GM23338 (cell line): ENCODE measurements at regions not wholly inside any gene's neighbourhood (a gene's known extent, or its start where the extent isn't known, plus 50 kb on each side); places are given as distances from the start of the nearest gene placed in this dataset.

Experiments used
- ATAC-seq: fragments of 200-7000 bp; cut with Tn5 transposase; 3 replicates; pipeline ENCODE4 v1.9.1; 2020
- DNase-seq: peaks from one replicate; pipeline ENCODE4 v3.0.0-alpha.2; 2015; ENCODE audit warnings: low spot score
- H2AFZ ChIP-seq: fragments of 200-600 bp; sonication (generic); 2 replicates; pipeline ENCODE4 v1.8.0; 2016; ENCODE audit warnings: antibody characterized with exemption, mild to moderate bottlenecking, moderate library complexity
- H3F3A ChIP-seq: fragments of 200-600 bp; sonication (generic); replicated peaks from 2 replicates; pipeline ENCODE4 v1.8.0; 2017; ENCODE audit warnings: antibody characterized with exemption, mixed run types, low read depth
- H3K27ac ChIP-seq: fragments of 200-600 bp; sonication (generic); 2 replicates; pipeline ENCODE4 v1.6.1; 2016; ENCODE audit warnings: low read depth
- H3K27me3 ChIP-seq: fragments of 200-600 bp; sonication (generic); 2 replicates; pipeline ENCODE4 v1.8.0; 2016; ENCODE audit warnings: mild to moderate bottlenecking, mixed run types, moderate library complexity; ENCODE audit not compliant: insufficient read depth
- H3K36me3 ChIP-seq: fragments of 200-600 bp; sonication (generic); 2 replicates; pipeline ENCODE4 v1.8.0; 2016; ENCODE audit warnings: mild to moderate bottlenecking; ENCODE audit not compliant: insufficient read depth
- H3K4me1 ChIP-seq: fragments of 200-600 bp; sonication (generic); 2 replicates; pipeline ENCODE4 v1.8.0; 2016; ENCODE audit warnings: mild to moderate bottlenecking, moderate library complexity; ENCODE audit not compliant: insufficient read depth
- H3K4me2 ChIP-seq: fragments of 200-600 bp; sonication (generic); 2 replicates; pipeline ENCODE4 v1.7.1; 2017; ENCODE audit warnings: mixed run types
- H3K4me3 ChIP-seq: fragments of 200-600 bp; sonication (generic); 2 replicates; pipeline ENCODE4 v1.6.1; 2016; ENCODE audit warnings: mixed run types
- H3K79me2 ChIP-seq: fragments of 200-600 bp; sonication (generic); replicated peaks from 2 replicates; pipeline ENCODE4 v1.8.0; 2017; ENCODE audit warnings: mild to moderate bottlenecking; ENCODE audit not compliant: insufficient read depth
- H3K9me2 ChIP-seq: fragments of 200-600 bp; sonication (generic); 2 replicates; pipeline ENCODE4 v1.8.0; 2017; ENCODE audit not compliant: insufficient read depth
- H4K20me1 ChIP-seq: fragments of 200-600 bp; sonication (generic); replicated peaks from 2 replicates; pipeline ENCODE4 v1.8.0; 2017; ENCODE audit warnings: mild to moderate bottlenecking; ENCODE audit not compliant: insufficient read depth
- H3K27ac Mint-ChIP-seq: 2 replicates; pipeline ENCODE4 v1.8.0; 2020; ENCODE audit warnings: inconsistent platforms, mild to moderate bottlenecking, moderate library complexity, mixed read lengths
- H3K27me3 Mint-ChIP-seq: 3 replicates; pipeline ENCODE4 v1.8.0; 2022; ENCODE audit warnings: low read depth, mild to moderate bottlenecking, moderate library complexity, mixed read lengths, inconsistent platforms; ENCODE audit not compliant: insufficient read depth, poor library complexity
- H3K36me3 Mint-ChIP-seq: 3 replicates; pipeline ENCODE4 v1.8.0; 2021; ENCODE audit warnings: low read depth, mild to moderate bottlenecking, inconsistent platforms, moderate library complexity, mixed read lengths
- H3K4me1 Mint-ChIP-seq: 3 replicates; pipeline ENCODE4 v1.8.0; 2020; ENCODE audit warnings: mild to moderate bottlenecking, inconsistent platforms, mixed read lengths
- H3K4me3 Mint-ChIP-seq: 3 replicates; pipeline ENCODE4 v1.8.0; 2021; ENCODE audit warnings: moderate library complexity, mild to moderate bottlenecking, inconsistent platforms, mixed read lengths
- H3K9me3 Mint-ChIP-seq: 3 replicates; pipeline ENCODE4 v1.8.0; 2020; ENCODE audit warnings: moderate library complexity, mild to moderate bottlenecking, inconsistent platforms, mixed read lengths
- REST ChIP-seq: IDR thresholded peaks from one replicate; pipeline ENCODE4 v1.6.1; 2018; ENCODE audit warnings: antibody characterized with exemption; ENCODE audit not compliant: unreplicated experiment
- TF ChIP-seq, protein P1 (sequence below): fragments of 250-450 bp; sonication (Bioruptor Pico); IDR thresholded peaks from 2 replicates; pipeline ENCODE4 v1.5.0; 2020; ENCODE audit warnings: mild to moderate bottlenecking, moderate library complexity

DNA sequence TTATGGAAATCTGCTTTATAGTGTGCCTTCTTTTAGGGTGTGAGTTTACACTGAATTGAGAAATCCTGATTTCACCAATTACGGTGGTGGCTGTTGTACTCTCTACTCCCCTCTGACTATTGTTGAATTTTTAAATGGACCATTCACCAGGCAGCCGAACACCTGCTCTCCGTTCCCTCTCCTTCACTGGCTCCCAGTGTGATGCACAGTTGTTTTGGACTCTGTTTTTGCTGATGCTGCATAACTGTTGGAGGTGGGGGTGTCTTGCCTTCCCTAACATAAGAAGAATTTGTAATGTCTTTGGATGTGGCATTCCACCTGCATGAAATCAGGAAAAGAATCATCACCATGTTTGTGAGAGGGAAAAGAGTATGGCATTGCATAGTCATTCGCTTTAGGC is 341.2 kb downstream of the SNAPC1 start (continued):
- no peak for TF ChIP-seq REST
- TF ChIP-seq, protein P1, sequence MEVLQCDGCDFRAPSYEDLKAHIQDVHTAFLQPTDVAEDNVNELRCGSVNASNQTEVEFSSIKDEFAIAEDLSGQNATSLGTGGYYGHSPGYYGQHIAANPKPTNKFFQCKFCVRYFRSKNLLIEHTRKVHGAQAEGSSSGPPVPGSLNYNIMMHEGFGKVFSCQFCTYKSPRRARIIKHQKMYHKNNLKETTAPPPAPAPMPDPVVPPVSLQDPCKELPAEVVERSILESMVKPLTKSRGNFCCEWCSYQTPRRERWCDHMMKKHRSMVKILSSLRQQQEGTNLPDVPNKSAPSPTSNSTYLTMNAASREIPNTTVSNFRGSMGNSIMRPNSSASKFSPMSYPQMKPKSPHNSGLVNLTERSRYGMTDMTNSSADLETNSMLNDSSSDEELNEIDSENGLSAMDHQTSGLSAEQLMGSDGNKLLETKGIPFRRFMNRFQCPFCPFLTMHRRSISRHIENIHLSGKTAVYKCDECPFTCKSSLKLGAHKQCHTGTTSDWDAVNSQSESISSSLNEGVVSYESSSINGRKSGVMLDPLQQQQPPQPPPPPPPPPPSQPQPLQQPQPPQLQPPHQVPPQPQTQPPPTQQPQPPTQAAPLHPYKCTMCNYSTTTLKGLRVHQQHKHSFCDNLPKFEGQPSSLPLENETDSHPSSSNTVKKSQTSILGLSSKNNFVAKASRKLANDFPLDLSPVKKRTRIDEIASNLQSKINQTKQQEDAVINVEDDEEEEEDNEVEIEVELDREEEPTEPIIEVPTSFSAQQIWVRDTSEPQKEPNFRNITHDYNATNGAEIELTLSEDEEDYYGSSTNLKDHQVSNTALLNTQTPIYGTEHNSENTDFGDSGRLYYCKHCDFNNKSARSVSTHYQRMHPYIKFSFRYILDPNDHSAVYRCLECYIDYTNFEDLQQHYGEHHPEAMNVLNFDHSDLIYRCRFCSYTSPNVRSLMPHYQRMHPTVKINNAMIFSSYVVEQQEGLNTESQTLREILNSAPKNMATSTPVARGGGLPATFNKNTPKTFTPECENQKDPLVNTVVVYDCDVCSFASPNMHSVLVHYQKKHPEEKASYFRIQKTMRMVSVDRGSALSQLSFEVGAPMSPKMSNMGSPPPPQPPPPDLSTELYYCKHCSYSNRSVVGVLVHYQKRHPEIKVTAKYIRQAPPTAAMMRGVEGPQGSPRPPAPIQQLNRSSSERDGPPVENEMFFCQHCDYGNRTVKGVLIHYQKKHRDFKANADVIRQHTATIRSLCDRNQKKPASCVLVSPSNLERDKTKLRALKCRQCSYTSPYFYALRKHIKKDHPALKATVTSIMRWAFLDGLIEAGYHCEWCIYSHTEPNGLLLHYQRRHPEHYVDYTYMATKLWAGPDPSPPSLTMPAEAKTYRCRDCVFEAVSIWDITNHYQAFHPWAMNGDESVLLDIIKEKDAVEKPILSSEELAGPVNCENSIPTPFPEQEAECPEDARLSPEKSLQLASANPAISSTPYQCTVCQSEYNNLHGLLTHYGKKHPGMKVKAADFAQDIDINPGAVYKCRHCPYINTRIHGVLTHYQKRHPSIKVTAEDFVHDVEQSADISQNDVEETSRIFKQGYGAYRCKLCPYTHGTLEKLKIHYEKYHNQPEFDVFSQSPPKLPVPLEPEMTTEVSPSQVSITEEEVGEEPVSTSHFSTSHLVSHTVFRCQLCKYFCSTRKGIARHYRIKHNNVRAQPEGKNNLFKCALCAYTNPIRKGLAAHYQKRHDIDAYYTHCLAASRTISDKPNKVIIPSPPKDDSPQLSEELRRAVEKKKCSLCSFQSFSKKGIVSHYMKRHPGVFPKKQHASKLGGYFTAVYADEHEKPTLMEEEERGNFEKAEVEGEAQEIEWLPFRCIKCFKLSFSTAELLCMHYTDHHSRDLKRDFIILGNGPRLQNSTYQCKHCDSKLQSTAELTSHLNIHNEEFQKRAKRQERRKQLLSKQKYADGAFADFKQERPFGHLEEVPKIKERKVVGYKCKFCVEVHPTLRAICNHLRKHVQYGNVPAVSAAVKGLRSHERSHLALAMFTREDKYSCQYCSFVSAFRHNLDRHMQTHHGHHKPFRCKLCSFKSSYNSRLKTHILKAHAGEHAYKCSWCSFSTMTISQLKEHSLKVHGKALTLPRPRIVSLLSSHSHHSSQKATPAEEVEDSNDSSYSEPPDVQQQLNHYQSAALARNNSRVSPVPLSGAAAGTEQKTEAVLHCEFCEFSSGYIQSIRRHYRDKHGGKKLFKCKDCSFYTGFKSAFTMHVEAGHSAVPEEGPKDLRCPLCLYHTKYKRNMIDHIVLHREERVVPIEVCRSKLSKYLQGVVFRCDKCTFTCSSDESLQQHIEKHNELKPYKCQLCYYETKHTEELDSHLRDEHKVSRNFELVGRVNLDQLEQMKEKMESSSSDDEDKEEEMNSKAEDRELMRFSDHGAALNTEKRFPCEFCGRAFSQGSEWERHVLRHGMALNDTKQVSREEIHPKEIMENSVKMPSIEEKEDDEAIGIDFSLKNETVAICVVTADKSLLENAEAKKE (CRISPR knock-in tag) = no peak

GRCh38 chr14:62110941-62111340 is 348.7 kb downstream of the SNAPC1 start:
- Histone ChIP-seq H3K27ac (no peak overlapping the region), H3K36me3 (no peaks in the 10 kb centered on the region), H3K4me3 (no peak overlapping the region), H3F3A (no peaks in the 10 kb centered on the region), H3K4me2 (no peak overlapping the region), H3K27me3 (peaks cover 20% of the 10 kb centered on the region), H3K4me1 (peaks cover 4% of the 10 kb centered on the region; the same call in 1 of the 2 replicates), H3K79me2 (no peaks in the 10 kb centered on the region), H2AFZ (no peak overlapping the region), H4K20me1 (no peaks in the 10 kb centered on the region), H3K9me2 (no peaks in the 10 kb centered on the region)
- Mint-ChIP-seq H3K27me3 (peaks cover 2% of the 10 kb centered on the region), H3K9me3 (no peaks in the 10 kb centered on the region), H3K4me3 (no peak overlapping the region), H3K27ac (no peak overlapping the region), H3K36me3 (no peaks in the 10 kb centered on the region), H3K4me1 (peaks cover 9% of the 10 kb centered on the region)
- DNase-seq = no peak
- ATAC-seq = no peak
- TF ChIP-seq REST = no peak
